GM18873 (cell line): ENCODE measurements at regions not wholly inside any gene's neighbourhood (a gene's known extent, or its start where the extent isn't known, plus 50 kb on each side); places are given as distances from the start of the nearest gene placed in this dataset.

Source experiments
- ATAC-seq: cut with Tn5 transposase; IDR thresholded peaks from one replicate; pipeline ENCODE4 v1.9.1; 2021; ENCODE audit warnings: mild to moderate bottlenecking, moderate library complexity, moderate number of reproducible peaks; ENCODE audit not compliant: unreplicated experiment, low FRiP score

DNA sequence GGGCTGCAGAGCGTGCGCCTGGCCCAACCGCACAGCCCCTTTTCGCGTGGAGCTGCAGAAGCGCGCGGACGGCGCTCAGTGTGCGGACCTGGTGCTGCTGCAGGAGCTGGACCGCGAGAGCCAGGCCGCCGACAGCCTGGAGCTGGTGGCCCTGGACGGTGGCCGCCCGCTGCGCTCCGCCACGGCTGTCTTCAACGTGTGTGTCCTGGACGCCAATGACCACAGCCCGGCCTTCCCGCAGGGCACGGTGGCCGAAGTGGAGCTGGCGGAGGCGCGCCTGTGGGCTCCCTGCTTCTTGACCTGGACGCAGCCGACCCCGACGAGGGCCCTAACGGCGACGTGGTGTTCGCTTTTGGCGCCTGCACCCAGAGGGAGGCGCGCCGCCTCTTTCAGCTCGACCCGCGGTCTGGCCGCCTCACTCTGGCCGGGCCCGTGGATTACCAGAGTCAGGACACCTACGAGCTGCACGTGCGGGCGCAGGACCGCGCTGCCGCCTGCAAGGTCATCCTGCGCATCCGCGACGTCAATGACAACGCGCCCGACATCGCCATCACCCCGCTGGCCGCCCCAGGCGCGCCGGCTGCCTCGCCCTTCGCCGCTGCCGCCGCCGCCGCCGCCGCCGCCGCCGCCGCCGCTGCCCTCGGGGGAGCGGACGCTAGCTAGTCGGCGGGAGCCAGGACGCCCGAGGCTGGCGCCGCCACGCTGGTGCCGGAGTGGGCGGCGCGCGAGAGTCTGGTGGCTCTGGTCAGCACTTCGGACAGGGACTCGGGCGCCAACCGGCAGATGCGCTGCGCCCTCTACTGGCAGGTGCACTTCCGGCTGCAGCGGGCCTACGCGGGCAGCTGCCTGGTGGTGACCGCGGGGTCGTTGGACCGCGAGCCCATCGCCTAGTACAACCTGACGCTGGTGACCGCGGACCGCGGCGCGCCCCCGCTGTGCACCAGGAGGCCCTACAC, 172.2 kb downstream of the OLFM4 start:
- no peak for ATAC-seq

DNA sequence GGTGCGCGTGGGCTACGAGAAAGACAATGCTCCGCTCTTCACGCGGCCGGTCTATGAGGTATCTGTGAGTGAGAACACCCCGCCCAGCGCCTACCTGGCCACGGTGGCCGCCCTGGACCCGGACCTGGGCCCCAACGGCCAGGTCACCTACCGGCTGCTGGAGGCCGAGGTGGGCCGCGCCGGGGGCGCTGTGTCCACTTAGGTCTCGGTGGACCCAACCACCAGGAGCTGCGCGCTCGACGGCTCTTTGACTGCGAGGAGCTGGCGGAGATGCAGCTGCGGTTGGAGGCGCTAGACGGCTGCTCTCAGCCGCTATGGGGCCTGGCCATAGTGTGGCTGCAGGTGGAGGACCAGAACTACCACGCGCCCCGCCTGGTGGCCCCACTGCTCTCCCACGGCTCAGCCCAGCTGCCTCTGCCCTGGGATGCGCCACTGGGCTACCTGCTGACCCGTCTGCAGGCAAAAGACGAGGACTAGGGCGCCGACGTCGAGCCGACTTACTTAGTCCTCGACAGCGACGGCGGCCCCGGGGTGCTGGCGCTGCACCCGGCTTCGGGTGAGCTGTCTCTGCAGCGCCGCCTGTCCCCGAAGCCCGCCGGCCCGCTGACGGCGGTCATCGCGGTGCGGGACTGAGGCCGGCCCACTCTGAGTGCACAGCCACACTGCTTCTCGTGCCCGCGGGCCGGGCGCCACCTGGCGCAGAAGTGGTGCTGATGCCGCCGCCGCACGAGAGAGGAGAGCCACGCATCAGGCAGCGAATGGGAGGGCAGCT, 173.0 kb downstream of the OLFM4 start:
- ATAC-seq = no peak

DNA sequence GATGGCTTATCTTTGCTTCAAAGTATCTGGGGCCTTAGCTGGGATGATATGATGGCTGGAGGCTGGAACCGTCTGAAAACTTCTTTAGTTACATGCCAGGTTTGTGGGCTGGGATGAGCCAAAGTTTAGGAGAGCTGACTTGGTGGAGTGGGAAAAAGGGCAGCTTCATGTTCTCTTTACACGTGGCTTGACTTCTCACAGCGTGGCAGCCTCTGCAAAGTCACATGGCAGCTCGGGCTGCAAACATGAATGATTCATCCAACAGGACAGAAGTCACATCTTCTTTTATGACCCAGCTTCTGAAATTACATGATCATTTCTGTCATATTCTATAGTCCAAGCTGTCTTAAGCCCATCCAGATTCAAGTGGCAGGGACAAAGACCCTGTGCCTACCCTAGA, 176.0 kb downstream of the OLFM4 start:
- no peak for ATAC-seq

DNA sequence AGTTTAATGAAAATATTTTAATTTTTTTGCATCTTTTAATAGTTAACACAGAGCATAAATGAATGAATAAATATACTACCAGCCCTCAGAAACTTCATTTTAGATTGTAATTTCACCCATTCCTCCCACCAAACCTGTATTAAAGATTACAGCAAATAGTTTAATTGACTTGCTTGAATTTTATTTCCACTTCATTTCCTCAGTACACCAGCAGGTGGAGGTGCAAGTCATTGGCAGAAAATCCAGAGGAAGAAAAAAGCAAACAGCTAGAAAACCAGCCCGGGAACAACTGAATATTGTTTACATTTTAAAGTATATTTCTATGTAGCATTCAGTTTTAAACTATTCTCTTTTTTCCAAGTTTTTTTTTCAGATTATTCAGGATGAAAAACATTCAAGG, 177.8 kb downstream of the OLFM4 start:
- ATAC-seq = no peak

DNA sequence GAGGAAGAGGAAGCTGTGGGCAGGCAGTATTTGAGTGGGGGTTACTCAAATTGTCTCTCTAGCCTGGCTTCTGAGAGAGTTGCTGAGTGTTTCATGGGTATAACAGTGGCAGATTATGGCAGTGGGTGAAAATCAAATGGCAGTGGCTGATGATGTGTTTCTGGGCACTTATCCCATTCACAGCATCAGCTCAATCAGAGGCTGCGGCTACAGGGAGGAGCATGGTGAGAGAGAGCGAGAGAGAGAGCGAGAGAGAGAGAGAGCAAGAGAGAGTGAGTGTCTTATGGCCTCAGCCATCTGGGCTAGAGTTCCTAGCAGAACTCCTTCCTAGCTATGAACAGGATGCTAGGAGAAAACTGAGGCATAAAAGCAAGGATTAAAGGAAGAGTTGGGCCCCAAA, 178.9 kb downstream of the OLFM4 start:
- no peak for ATAC-seq

- no peak for ATAC-seq
Observed at GRCh38 chr13:53214433-53214832, 185.8 kb downstream of the OLFM4 start.

DNA sequence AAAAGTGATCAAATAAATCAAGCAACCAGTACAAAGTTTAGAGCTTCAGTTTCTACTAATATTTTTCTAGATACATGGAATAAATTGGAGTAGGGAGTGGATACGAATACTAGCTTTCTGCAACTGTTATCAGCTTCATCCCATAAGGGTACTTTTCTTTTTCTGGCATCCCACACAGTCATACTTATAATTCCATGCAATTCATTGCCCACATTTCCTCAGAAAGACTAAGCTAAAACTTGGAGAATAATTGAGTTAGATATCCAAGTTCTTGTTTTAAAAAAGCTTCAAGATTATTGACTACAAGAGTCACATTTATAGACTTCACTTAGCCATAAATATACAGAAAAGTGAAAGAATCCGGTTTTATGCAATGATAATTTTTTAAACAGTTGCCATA, 186.9 kb downstream of the OLFM4 start:
- ATAC-seq = no peak

DNA sequence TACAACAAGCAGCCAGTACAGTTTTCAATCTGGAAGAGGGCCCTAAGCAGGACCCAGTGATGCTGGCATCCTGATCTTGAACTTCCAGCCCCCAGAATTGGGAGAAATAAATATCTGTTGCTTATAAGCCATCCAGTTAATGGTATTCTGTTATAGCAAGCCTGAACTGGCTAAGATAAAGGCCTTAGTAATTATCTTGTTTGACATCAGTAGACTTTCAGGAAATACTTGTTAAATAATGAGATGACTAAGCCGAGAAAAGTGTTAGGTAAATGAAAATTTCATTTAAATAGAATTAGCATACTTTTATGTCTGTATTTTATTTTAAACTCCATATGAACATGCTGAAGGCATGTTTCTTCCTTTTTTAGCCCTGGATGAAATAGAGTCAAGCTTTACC, 188.2 kb downstream of the OLFM4 start:
- no peak for ATAC-seq

DNA sequence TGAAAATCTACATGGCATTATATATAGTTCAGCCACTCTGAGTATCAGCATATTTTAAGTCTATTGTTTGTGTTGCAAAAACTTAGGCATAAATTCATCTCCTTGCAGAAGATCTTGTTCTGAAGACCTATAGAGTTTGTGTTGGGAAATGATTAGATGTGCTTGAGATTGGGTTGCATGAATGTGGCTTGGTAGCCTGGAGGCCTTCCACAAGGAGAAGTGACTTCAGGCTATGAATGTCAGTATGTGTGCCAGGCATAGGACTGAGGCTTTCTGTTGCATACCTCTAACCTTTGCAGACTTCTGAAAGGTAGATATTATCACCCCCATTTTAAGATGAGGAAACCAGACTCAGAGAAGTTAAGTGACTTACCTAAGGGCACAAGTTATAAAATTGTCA, 188.6 kb downstream of the OLFM4 start:
- no peak for ATAC-seq

- no peak for ATAC-seq
Observed at GRCh38 chr13:53220038-53220437, 191.4 kb downstream of the OLFM4 start.

GRCh38 chr13:53237696-53238095, 209.1 kb downstream of the OLFM4 start:
- ATAC-seq = no peak

DNA sequence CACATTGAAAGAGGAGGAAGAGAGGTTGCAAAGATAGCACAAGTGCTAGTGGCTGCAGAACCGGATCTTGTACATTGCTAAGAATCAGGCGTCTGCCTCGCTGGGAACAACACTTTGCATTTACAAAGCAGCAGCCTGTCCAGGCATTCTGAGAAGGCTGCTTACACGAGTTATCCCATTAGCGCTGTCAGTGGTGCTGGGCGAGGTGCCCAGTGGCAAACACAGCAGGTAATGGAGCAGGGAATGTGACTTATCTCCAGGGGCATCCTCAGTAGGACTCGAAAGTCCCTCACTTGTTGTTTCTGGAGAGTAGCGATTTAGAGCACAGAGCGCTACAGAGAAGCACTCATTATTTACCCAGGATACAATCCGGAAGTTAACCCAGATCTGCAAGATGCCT, 209.6 kb downstream of the OLFM4 start:
- ATAC-seq = no peak

GRCh38 chr13:53240401-53241025, 211.9 kb downstream of the OLFM4 start:
- no peak for ATAC-seq

GRCh38 chr13:53241891-53242348, 213.3 kb downstream of the OLFM4 start:
- no peak for ATAC-seq

DNA sequence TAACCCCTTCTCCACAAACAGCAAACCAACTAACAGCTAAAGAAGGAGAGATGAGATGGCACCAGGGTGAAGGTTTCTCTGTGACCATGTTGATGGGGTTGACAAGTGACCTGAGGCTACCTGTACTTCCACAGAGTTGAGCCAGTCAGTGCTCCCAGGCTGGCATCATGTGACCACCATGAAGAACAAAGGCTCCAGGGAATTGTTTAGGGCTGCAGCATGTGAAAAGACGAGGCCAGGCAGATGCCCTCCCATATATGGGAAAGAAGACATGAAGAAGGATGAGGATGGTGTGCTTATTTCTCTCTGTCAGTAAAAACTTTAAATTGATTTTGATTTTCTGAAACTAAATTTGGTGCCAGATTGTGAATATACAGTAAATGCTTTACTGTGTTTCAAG, 220.6 kb downstream of the OLFM4 start:
- ATAC-seq = no peak

GRCh38 chr13:53250272-53250875, 221.8 kb downstream of the OLFM4 start:
- peak; percentile 87 for ATAC-seq

DNA sequence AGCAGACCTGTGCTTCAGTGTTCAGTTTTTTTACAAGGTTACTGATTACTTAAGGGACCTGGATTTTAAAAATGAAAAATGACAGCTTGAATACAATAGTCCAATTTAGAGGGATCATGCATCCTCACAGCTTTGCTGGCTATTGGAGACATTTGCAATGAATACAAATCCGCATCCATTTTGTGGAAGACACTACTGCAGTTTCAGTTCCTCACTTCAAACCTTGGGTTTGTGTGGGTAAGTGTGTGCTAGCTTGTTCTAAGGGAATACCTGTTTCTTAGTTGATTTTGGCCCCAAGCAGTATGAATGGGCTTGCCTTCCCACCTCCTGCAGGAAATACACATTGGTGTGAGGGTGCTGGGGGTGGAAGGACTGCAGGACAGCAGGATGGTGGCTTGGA, 222.4 kb downstream of the OLFM4 start:
- no peak for ATAC-seq

- ATAC-seq = no peak
Observed at GRCh38 chr13:53254500-53254899, 225.9 kb downstream of the OLFM4 start.

- ATAC-seq = no peak
Observed at GRCh38 chr13:53255795-53256194, 227.2 kb downstream of the OLFM4 start.

DNA sequence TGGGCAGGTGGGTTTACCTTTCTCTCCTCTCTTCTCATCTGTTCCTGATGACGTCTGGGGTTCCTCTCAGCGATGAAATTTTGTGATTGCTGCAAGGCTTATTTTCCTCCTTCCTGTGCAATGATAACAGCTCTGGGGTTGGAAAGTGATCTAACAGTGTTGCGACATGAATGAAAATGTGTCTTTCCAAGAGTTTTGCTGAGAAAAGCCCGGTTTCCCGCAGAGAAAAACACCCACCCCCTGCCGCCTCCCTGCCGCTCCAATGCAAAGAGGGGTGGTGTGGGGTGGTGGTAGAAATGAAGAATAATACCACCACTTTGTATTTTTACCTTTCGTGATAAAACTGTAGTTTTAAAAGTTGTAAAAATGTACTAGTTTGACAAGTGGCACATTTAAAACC, 232.0 kb downstream of the OLFM4 start:
- ATAC-seq = no peak
